Heart right ventricle (tissue), 16 donors: ENCODE measurements at regions not wholly inside any gene's neighbourhood (a gene's known extent, or its start where the extent isn't known, plus 50 kb on each side); places are given as distances from the start of the nearest gene placed in this dataset.

Experiments used
- ATAC-seq, 8 donors: fragments of 200-7000 bp; cut with Tn5 transposase; one replicate each; pipeline ENCODE4 v1.9.1; 2020; ENCODE audit warnings: mild to moderate bottlenecking in 8 of 8, moderate library complexity in 8 of 8, moderate number of reproducible peaks in 1 of 8
- DNase-seq, 2 donors: peaks; one replicate each; pipeline ENCODE4 v3.0.0-alpha.2; 2020
- H3K27ac ChIP-seq, 10 donors: fragments of 200-600 bp; sonication (generic) in 2 of 10; one replicate each; pipeline versions ENCODE4 v1.5.0 to v1.8.0; 2020 to 2022; ENCODE audit warnings: mild to moderate bottlenecking in 3 of 10
- H3K27me3 ChIP-seq, 7 donors: fragments of 200-600 bp; one replicate each; pipeline ENCODE4 v1.8.0; 2021 to 2022; ENCODE audit warnings: mild to moderate bottlenecking in 2 of 7
- H3K36me3 ChIP-seq, 9 donors: fragments of 200-600 bp; sonication (generic) in 1 of 9; one replicate each; pipeline versions ENCODE4 v1.5.0 to v1.8.0; 2020 to 2022; ENCODE audit warnings: mild to moderate bottlenecking in 2 of 9
- H3K4me1 ChIP-seq, 9 donors: fragments of 200-600 bp; sonication (generic) in 1 of 9; one replicate each; pipeline versions ENCODE4 v1.5.0 to v1.8.0; 2020 to 2022; ENCODE audit warnings: mild to moderate bottlenecking in 4 of 9
- H3K4me3 ChIP-seq, 10 donors: fragments of 200-600 bp; sonication (generic) in 2 of 10; one replicate each; pipeline versions ENCODE4 v1.5.0 to v1.8.0; 2020 to 2022; ENCODE audit warnings: mild to moderate bottlenecking in 7 of 10, moderate library complexity in 2 of 10
- H3K9me3 ChIP-seq, 11 donors: fragments of 200-600 bp in 10 of 11; sonication (generic) in 2 of 11; one replicate each; pipeline versions ENCODE4 v1.5.0 to v1.8.0; 2013 to 2022; ENCODE audit warnings: mild to moderate bottlenecking in 2 of 11, control low read depth in 1 of 11, moderate library complexity in 1 of 11
- WGBS, 2 donors: extraction: QIAGEN DNeasy Blood & Tissue Kit; methylation state at CpG; one replicate each; pipeline ENCODE4 v1.1.7; 2013; ENCODE audit warnings: inconsistent platforms in 1 of 2; 5-methylcytosine and 5-hydroxymethylcytosine counted together
- intact Hi-C, 10 donors: fragments of 100-400 bp; cut with DNase I; formaldehyde crosslinking; loops; one replicate each; pipeline versions ENCODE4 v1.11.1 to v1.14.2; 2022
- TF ChIP-seq, protein P1 (sequence below), 9 donors: fragments of 200-600 bp; sonication (generic) in 2 of 9; IDR thresholded peaks; one replicate each; pipeline versions ENCODE4 v1.5.0 to v1.8.0; 2021 to 2022; ENCODE audit warnings: antibody characterized with exemption in 9 of 9, mild to moderate bottlenecking in 5 of 9, moderate library complexity in 1 of 9
- donor health status: Arrhythmogenic right ventricular cardiomyopathy.
- donor health status: ischemic (EF 13 %, LVEDD 7.1; RV severe dilation, severe dysfunction).
- donor health status: healthy with polysubstance abuse.
- donor health status: DM: no; HTN: yes; CAD: no.
- donor health status: DM: no; HTN: no; CAD: no.
- donor health status: ischemic (EF 25% LVEDD 6.9; RV normal size, moderate dysfunction).
- donor health status: ischemic (EF 25% LVEDD 5.7; RV mildly dilated, moderate dysfunction).
- donor health status: healthy.
- donor health status: DM: yes; HTN: yes; CAD: no.
- donor health status: Ischemic cardiomyopathy.
- donor health status: ischemic (EF 35%, LVEDD 5.7; RV mildly dilated, moderate dysfunction).
- donor health status: nonischemic (EF 11% LVEDD 7.7; RV severe dilation, severe dysfunction).
- donor health status: DM: yes; HTN: yes; CAD: no.
- donor health status: PGD.
- donor health status: ischemic (EF 29% LVEDD 5.4; RV normal size, mild dysfunction).
- donor health status: nonischemic (EF 23%, LVEDD 6.1; RV moderate dilation, normal function).

DNA sequence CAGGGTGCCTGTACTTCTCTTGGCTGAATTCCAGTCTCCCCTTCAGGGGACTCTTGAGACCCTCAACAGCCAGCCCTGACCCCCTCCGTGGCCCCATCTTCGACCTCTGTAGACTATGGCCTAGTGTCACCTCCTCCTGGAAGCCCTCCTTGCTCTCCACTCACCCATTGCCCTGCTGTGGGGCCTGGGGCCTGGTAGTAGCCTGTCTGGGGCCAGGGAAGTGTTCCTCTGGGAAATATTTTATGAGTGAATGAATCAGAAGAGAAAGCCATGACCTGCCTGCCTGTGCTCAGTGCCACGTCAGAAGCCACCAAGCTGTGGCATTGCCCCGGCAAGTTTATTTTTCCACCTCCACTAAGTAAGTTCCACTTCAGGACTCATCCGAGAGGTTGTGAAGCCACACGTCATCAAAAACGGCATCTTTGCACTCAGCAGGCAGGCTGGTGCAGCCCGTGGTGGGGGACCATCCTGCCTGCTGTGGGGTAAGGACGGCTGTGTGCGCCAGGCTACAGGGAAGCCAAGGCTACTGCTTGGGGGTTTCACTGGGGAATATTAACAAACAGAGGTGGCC is 59.6 kb upstream of the PPARA start:
- H3K4me3 ChIP-seq, result peak overlapping the region in 2 of 10 donors; percentile 4 to 77
- no peak for ATAC-seq
- no peaks in the 10 kb centered on the region for H3K9me3 ChIP-seq
- H3K36me3 ChIP-seq, result peaks cover 0 to 84% (median 13%) of the 10 kb centered on the region in 9 donors
- H3K27me3 ChIP-seq, result no peaks in the 10 kb centered on the region
- peak overlapping the region; percentile 75 to 100 (median 98) for H3K27ac ChIP-seq
- peak in 1 of 2 donors; percentile 7 for DNase-seq
- H3K4me1 ChIP-seq, result peaks cover 88 to 98% (median 95%) of the 10 kb centered on the region in 9 donors
- TF ChIP-seq, protein P1, sequence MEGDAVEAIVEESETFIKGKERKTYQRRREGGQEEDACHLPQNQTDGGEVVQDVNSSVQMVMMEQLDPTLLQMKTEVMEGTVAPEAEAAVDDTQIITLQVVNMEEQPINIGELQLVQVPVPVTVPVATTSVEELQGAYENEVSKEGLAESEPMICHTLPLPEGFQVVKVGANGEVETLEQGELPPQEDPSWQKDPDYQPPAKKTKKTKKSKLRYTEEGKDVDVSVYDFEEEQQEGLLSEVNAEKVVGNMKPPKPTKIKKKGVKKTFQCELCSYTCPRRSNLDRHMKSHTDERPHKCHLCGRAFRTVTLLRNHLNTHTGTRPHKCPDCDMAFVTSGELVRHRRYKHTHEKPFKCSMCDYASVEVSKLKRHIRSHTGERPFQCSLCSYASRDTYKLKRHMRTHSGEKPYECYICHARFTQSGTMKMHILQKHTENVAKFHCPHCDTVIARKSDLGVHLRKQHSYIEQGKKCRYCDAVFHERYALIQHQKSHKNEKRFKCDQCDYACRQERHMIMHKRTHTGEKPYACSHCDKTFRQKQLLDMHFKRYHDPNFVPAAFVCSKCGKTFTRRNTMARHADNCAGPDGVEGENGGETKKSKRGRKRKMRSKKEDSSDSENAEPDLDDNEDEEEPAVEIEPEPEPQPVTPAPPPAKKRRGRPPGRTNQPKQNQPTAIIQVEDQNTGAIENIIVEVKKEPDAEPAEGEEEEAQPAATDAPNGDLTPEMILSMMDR (IDR thresholded peaks at IDR 0.05), result no peak
- 56 to 65% methylated on average over 10 of the region's 10 CpGs for WGBS, 2 donors
- intact Hi-C loops, result no loop called here

DNA sequence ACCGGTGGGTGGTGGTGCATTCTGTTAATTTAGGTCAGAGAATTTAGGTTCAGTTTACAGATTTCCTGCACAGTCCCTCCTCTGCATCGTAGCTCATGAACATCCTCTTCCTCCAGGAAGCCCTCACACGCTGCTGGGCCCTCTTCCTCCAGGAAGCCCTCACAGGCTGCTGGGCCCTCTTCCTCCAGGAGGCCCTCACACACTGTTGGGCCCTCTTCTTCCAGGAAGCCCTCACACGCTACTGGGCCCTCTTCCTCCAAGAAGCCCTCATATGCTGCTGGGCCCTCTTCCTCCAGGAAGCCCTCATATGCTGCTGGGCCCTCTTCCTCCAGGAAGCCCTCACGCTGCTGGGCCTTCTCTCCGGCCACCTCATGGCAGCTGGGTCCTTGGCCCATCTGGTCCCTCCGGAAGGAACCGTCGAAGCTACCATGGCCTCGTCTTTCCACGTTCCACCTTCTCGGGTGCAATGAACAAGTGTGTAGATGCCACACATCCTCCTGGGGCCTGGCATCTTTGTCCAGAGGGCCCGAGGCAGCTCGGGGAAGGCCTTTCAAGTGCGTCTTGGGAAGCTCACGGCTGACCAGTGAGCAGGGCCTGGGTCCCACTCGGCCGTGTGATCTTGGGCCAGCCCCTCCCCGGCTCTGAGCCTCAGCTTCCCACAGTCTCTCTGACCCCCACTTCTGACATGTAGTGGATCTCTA is 58.9 kb upstream of the PPARA start:
- intact Hi-C loops, result no loop called here
- Histone ChIP-seq H3K4me1 (peaks cover 84 to 98% (median 95%) of the 10 kb centered on the region in 9 donors), H3K27ac (peak overlapping the region; percentile 75 to 100 (median 98)), H3K9me3 (no peaks in the 10 kb centered on the region), H3K4me3 (no peak overlapping the region), H3K27me3 (no peaks in the 10 kb centered on the region), H3K36me3 (peaks cover 0 to 77% (median 13%) of the 10 kb centered on the region in 9 donors)
- TF ChIP-seq, protein P1 (IDR thresholded peaks at IDR 0.05), result no peak
- DNase-seq, result peak in 1 of 2 donors; percentile 9
- ATAC-seq, result no peak
- WGBS, 2 donors, result 76 to 83% methylated on average over 19 of the region's 19 CpGs

DNA sequence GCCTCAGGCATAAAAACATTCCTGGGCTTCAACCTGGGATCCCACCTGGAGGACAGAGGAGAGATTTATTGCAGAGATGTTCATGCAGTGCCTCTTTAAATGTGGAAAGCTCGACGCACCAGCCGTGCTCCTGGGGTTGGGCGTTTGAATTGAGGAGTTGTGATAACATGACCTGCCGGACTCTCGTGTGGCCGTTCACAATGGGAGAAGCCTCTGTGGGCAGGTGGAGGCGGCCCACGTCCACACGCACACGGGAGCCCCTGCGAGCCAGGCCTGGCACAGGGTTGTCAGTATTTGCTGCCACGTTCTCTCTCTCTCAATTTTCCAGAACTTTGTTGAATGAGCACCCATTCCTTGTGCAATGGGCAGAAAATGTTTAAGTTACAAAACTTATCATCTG is 58.3 kb upstream of the PPARA start:
- H3K9me3 ChIP-seq, result no peaks in the 10 kb centered on the region
- WGBS, 2 donors, result 43 to 52% methylated on average over 13 of the region's 13 CpGs

DNA sequence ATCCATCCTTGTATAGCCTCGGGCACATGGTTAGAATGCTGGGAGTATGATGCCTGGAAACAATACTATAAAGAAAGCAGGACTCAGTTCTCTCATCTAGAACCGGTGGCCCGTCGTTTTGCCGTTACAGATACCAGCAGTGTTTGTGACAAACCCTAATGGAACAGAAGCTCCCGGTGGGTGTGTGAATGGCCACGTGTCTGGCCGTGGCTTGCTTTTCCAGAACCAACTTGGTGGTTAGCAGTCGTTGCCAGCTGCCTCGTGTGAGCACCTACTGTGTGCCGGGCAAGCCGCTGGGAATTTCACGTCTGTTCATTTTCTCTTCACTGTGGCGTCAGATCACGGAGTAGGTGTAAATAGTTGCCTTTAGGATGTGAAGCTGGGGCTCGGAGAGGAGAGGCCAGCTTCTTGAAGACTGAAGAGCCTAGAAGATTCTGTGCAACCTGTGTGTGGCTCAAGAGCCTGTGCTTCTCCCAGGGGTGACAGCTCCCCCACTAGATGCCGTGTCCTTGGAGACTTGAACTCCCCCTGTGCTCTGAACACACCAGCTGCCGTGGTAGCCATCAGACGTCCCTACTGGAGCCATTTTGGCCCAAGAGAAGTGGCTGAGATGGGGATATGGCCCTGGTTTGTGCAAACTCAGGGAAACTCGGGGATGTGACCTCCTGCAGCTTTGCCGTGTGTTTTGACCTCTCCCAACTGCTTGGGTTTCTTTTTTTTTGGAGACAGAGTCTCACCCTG is 57.5 kb upstream of the PPARA start:
- peak in 1 of 2 donors; percentile 18 for DNase-seq
- WGBS, 2 donors, result 46 to 62% methylated on average over 21 of the region's 21 CpGs
- Histone ChIP-seq H3K27me3 (no peaks in the 10 kb centered on the region), H3K27ac (peak overlapping the region; percentile 1 to 100 (median 76)), H3K4me3 (no peak overlapping the region), H3K9me3 (no peaks in the 10 kb centered on the region), H3K36me3 (peaks cover 0 to 76% (median 17%) of the 10 kb centered on the region in 9 donors), H3K4me1 (peaks cover 76 to 98% (median 93%) of the 10 kb centered on the region in 9 donors)
- intact Hi-C loops, result no loop called here
- ATAC-seq, result no peak
- TF ChIP-seq, protein P1 (IDR thresholded peaks at IDR 0.05), result no peak

More for the DNA sequence above, 58.3 kb upstream of the PPARA start:
- H3K4me1 ChIP-seq, result peaks cover 79 to 98% (median 95%) of the 10 kb centered on the region in 9 donors
- peak overlapping the region in 1 of 10 donors; percentile 4 for H3K4me3 ChIP-seq
- H3K36me3 ChIP-seq, result peaks cover 0 to 76% (median 13%) of the 10 kb centered on the region in 9 donors
- intact Hi-C loops, result no loop called here
- DNase-seq (peak in 1 of 2 donors; percentile 6), ATAC-seq (no peak)
- peak overlapping the region in 9 of 10 donors; percentile 15 to 100 (median 93) for H3K27ac ChIP-seq
- H3K27me3 ChIP-seq, result no peaks in the 10 kb centered on the region
- TF ChIP-seq, protein P1 (IDR thresholded peaks at IDR 0.05), result no peak
